ENCODE measurements at regions not wholly inside any gene's neighbourhood (a gene's known extent, or its start where the extent isn't known, plus 50 kb on each side); places are given as distances from the start of the nearest gene placed in this dataset.

- H3K9me3 ChIP-seq = no peaks in the 10 kb centered on the region
- H3K36me3 ChIP-seq = no peaks in the 10 kb centered on the region
- peak overlapping the region; percentile 88 to 90 for H3K27ac ChIP-seq
- TF ChIP-seq CTCF (IDR thresholded peaks at IDR 0.05) (no peak), POLR2A (IDR thresholded peaks at IDR 0.05) (no peak)
- no peaks in the 10 kb centered on the region for H3K4me1 ChIP-seq
- no peaks in the 10 kb centered on the region for H3K27me3 ChIP-seq
- intact Hi-C loops (cut with DNase I; ENCODE audit: low total_unique reads) = no loop called here
- peak overlapping the region; percentile 25 to 45 for H3K4me3 ChIP-seq
- DNase-seq = peak; percentile 71 to 79
These were observed 134.7 kb upstream of the DMRT1 start for GRCh38 chr9:706606-707459.

- H3K4me3 ChIP-seq = peak overlapping the region; percentile 26 to 34
- no peaks in the 10 kb centered on the region for H3K27me3 ChIP-seq
- H3K4me1 ChIP-seq = no peaks in the 10 kb centered on the region
- H3K36me3 ChIP-seq = no peaks in the 10 kb centered on the region
- no peaks in the 10 kb centered on the region for H3K9me3 ChIP-seq
- intact Hi-C loops (cut with DNase I; ENCODE audit: low total_unique reads) = no loop called here
- no peak for TF ChIP-seq CTCF (IDR thresholded peaks at IDR 0.05)
- TF ChIP-seq POLR2A (IDR thresholded peaks at IDR 0.05) = no peak
- no peak for DNase-seq
- peak overlapping the region; percentile 70 to 93 for H3K27ac ChIP-seq
These were observed 133.3 kb upstream of the DMRT1 start for GRCh38 chr9:708182-708550.

- Histone ChIP-seq H3K27me3 (no peaks in the 10 kb centered on the region), H3K9me3 (no peaks in the 10 kb centered on the region), H3K27ac (peak overlapping the region; percentile 70 to 93), H3K36me3 (no peaks in the 10 kb centered on the region), H3K4me3 (peak overlapping the region; percentile 26 to 34), H3K4me1 (no peaks in the 10 kb centered on the region)
- DNase-seq = no peak
- no peak for TF ChIP-seq CTCF (IDR thresholded peaks at IDR 0.05)
- TF ChIP-seq POLR2A (IDR thresholded peaks at IDR 0.05) = no peak
- intact Hi-C loops (cut with DNase I; ENCODE audit: low total_unique reads) = no loop called here
These were observed 132.7 kb upstream of the DMRT1 start for GRCh38 chr9:708551-709432.

GRCh38 chr9:710951-711745, 130.3 kb upstream of the DMRT1 start:
- TF ChIP-seq POLR2A (IDR thresholded peaks at IDR 0.05) = no peak
- DNase-seq = no peak
- Histone ChIP-seq H3K36me3 (no peaks in the 10 kb centered on the region), H3K27ac (peak overlapping the region in 1 of 2 donors; percentile 93), H3K9me3 (no peaks in the 10 kb centered on the region), H3K4me1 (peaks cover 0 to 5% of the 10 kb centered on the region in 2 donors), H3K4me3 (no peak overlapping the region), H3K27me3 (no peaks in the 10 kb centered on the region)
- intact Hi-C loops (cut with DNase I; ENCODE audit: low total_unique reads) = no loop called here

GRCh38 chr9:711761-712553, 129.5 kb upstream of the DMRT1 start:
- no peaks in the 10 kb centered on the region for H3K9me3 ChIP-seq
- H3K36me3 ChIP-seq = no peaks in the 10 kb centered on the region
- H3K4me1 ChIP-seq = peaks cover 5 to 6% of the 10 kb centered on the region in 2 donors
- intact Hi-C loops (cut with DNase I; ENCODE audit: low total_unique reads) = no loop called here
- no peak for DNase-seq
- H3K4me3 ChIP-seq = no peak overlapping the region
- TF ChIP-seq CTCF (IDR thresholded peaks at IDR 0.05) (no peak), POLR2A (IDR thresholded peaks at IDR 0.05) (no peak)
- peak overlapping the region in 1 of 2 donors; percentile 93 for H3K27ac ChIP-seq
- no peaks in the 10 kb centered on the region for H3K27me3 ChIP-seq
